Parathyroid adenoma (tissue), 2 donors: ENCODE measurements at regions not wholly inside any gene's neighbourhood (a gene's known extent, or its start where the extent isn't known, plus 50 kb on each side); places are given as distances from the start of the nearest gene placed in this dataset.
"Not testable (repeated sequence)": the region's sequence is repeated elsewhere in the genome, so short reads cannot be mapped to it uniquely, and the experiment has no call there.

ENCODE experiments used
- H2AFZ ChIP-seq: fragments of 300-600 bp; sonication (generic); one replicate; pipeline ENCODE4 v1.7.0; 2017; ENCODE audit warnings: antibody characterized with exemption, mild to moderate bottlenecking
- H3K27ac ChIP-seq: fragments of 300-600 bp; sonication (generic); one replicate; pipeline ENCODE4 v1.7.0; 2017
- H3K27me3 ChIP-seq: fragments of 300-600 bp; sonication (generic); one replicate; pipeline ENCODE4 v1.7.0; 2017; ENCODE audit warnings: low read length; ENCODE audit not compliant: control insufficient read depth, insufficient read depth
- H3K36me3 ChIP-seq: fragments of 300-600 bp; sonication (generic); one replicate; pipeline ENCODE4 v1.7.0; 2017; ENCODE audit warnings: low read length; ENCODE audit not compliant: control insufficient read depth, insufficient read depth
- H3K4me1 ChIP-seq: fragments of 300-600 bp; sonication (generic); one replicate; pipeline ENCODE4 v1.7.0; 2017; ENCODE audit warnings: control low read depth
- H3K4me2 ChIP-seq: fragments of 300-600 bp; sonication (generic); one replicate; pipeline ENCODE4 v1.7.0; 2017; ENCODE audit warnings: low read length
- H3K4me3 ChIP-seq: fragments of 300-600 bp; sonication (generic); one replicate; pipeline ENCODE4 v1.7.0; 2017; ENCODE audit warnings: low read depth, low read length
- H3K79me2 ChIP-seq: fragments of 300-600 bp; sonication (generic); one replicate; pipeline ENCODE4 v1.7.0; 2017; ENCODE audit warnings: control low read depth
- H3K9ac ChIP-seq: fragments of 300-600 bp; sonication (generic); one replicate; pipeline ENCODE4 v1.7.0; 2017; ENCODE audit warnings: mild to moderate bottlenecking
- H3K9me3 ChIP-seq: fragments of 300-600 bp; sonication (generic); one replicate; pipeline ENCODE4 v1.7.0; 2017; ENCODE audit warnings: low read length; ENCODE audit not compliant: control insufficient read depth
- TF ChIP-seq, protein P1 (sequence below): fragments of 300-600 bp; sonication (generic); IDR thresholded peaks from one replicate; pipeline ENCODE4 v1.7.0; 2017; ENCODE audit warnings: antibody characterized with exemption, mild to moderate bottlenecking
- donor health status: primary hyperparathyroidism.

DNA sequence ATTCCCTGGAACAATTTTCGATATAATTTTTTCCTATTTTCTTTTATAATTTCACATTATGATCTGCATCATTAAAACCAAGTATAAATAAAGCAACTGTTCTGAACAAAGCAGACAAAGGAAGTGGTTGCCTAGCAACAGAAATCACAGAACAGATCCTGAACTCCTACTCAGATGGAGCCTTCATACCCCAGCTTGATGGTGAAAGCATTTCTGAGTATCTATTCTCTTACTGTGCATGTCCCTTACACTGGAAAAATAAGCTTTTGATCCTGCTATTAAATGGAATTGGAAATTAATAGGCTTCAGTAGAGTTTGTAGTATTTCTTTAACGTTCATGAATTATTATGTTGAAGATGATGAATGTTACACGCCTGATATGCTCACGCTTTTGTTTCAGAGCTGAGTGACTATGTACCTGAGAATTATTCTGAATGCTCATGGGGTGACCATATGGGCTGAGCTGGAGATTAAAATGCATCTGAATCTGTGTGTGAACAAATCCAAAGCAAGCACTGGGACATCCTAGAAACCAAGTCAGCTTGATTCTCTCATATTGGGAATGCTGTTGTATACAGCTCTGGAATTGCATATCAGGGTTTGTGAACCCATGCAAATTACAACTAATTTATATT is 254.0 kb downstream of the KCNJ3 start:
- TF ChIP-seq, protein P1, sequence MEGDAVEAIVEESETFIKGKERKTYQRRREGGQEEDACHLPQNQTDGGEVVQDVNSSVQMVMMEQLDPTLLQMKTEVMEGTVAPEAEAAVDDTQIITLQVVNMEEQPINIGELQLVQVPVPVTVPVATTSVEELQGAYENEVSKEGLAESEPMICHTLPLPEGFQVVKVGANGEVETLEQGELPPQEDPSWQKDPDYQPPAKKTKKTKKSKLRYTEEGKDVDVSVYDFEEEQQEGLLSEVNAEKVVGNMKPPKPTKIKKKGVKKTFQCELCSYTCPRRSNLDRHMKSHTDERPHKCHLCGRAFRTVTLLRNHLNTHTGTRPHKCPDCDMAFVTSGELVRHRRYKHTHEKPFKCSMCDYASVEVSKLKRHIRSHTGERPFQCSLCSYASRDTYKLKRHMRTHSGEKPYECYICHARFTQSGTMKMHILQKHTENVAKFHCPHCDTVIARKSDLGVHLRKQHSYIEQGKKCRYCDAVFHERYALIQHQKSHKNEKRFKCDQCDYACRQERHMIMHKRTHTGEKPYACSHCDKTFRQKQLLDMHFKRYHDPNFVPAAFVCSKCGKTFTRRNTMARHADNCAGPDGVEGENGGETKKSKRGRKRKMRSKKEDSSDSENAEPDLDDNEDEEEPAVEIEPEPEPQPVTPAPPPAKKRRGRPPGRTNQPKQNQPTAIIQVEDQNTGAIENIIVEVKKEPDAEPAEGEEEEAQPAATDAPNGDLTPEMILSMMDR = no peak
- Histone ChIP-seq H3K36me3 (no peaks in the 10 kb centered on the region), H3K4me2 (no peak overlapping the region), H3K27me3 (no peaks in the 10 kb centered on the region), H3K9me3 (no peaks in the 10 kb centered on the region), H3K4me1 (no peaks in the 10 kb centered on the region), H3K79me2 (no peaks in the 10 kb centered on the region), H3K4me3 (no peak overlapping the region), H2AFZ (no peak overlapping the region), H3K9ac (no peak overlapping the region), H3K27ac (no peak overlapping the region)

DNA sequence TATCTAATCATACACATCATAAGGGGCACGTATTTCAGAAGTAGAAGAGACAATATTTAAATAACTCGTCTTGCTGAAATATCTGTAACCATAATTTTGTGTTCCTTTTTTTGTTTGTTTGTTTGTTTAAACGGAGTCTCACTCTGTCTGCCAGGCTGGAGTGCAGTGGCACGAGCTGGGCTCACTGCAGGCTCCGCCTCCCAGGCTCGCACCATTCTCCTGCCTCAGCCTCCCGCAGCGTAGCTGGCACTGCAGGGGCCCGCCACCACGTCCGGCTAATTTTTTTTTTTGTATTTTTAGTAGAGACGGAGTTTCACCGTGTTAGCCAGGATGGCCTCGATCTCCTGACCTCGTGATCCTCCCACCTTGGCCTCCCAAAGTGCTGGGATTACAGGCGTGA is 248.9 kb downstream of the KCNJ3 start:
- not testable (repeated sequence) for H3K27me3 ChIP-seq, H3K4me1 ChIP-seq, H3K79me2 ChIP-seq, H3K4me2 ChIP-seq, H3K9me3 ChIP-seq, H3K9ac ChIP-seq, H3K27ac ChIP-seq, H3K36me3 ChIP-seq, H2AFZ ChIP-seq, H3K4me3 ChIP-seq

DNA sequence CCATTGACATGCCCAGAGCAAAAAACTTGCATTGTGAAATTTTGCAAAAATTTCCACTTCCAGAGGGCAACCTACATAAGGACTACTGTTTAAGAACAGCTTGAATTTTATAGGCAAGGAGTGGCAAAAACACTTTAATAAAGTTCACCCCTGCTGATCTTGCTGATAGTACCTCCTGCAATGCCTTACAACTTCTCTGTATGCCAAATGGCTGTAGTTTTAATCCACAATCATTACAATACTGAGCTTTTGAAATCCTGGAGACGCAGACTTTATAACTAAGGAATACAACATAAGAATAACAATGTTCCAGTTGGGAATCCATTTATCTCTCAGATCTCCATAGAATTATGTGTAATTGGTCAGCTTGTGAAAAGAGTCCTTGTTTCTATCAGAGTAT is 247.5 kb downstream of the KCNJ3 start:
- no peak overlapping the region for H3K9ac ChIP-seq
- H3K27me3 ChIP-seq = no peaks in the 10 kb centered on the region
- H3K4me2 ChIP-seq = no peak overlapping the region
- no peak overlapping the region for H3K27ac ChIP-seq
- no peaks in the 10 kb centered on the region for H3K36me3 ChIP-seq
- no peak overlapping the region for H3K4me3 ChIP-seq
- H2AFZ ChIP-seq = no peak overlapping the region
- H3K9me3 ChIP-seq = no peaks in the 10 kb centered on the region
- H3K4me1 ChIP-seq = peaks cover 5% of the 10 kb centered on the region
- no peaks in the 10 kb centered on the region for H3K79me2 ChIP-seq
- TF ChIP-seq, protein P1 = no peak

DNA sequence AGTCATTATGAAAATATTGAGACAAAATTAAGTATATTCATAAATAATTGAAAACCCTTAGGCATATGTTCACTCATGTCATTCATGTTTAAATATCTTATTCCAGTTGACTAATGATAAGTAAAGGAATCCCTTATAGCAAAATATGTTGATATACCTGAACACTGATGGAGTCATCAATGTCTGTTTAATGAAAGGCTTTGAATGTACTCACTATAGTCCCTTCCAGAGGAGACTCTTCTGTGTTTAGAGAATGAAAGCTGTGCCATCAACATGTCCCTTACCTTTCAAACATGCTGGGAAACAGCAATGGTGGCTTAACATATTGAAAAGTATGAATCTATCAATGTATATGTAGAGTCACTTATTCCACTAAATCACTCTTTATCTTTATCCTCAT is 242.9 kb downstream of the KCNJ3 start:
- Histone ChIP-seq H3K4me3 (no peak overlapping the region), H3K9me3 (no peaks in the 10 kb centered on the region), H3K27ac (no peak overlapping the region), H2AFZ (no peak overlapping the region), H3K36me3 (no peaks in the 10 kb centered on the region), H3K4me1 (peaks cover 5% of the 10 kb centered on the region), H3K27me3 (no peaks in the 10 kb centered on the region), H3K79me2 (no peaks in the 10 kb centered on the region), H3K9ac (no peak overlapping the region), H3K4me2 (no peak overlapping the region)
- TF ChIP-seq, protein P1 = no peak

DNA sequence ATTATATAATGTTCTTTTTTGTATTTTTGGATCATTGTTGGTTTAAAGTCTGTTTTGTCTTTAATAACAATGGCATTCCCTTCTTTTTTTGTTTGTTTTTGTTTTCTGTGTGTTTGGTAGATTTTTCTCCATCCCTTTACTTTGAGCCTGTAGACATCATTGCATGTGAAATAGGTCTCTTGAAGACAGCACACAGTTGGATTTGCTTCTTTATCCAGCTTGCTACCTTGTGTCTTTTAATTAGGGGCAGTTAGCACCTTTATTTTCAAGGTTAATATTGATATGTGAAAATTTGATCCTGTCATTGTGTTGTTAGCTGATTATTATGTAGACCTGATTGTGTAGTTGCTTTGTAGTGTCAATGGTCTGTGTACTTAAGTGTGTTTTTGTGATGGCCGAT is 235.7 kb downstream of the KCNJ3 start:
- no peaks in the 10 kb centered on the region for H3K27me3 ChIP-seq
- H3K4me1 ChIP-seq = no peaks in the 10 kb centered on the region
- no peak overlapping the region for H2AFZ ChIP-seq
- no peak overlapping the region for H3K27ac ChIP-seq
- TF ChIP-seq, protein P1 = no peak
- no peaks in the 10 kb centered on the region for H3K79me2 ChIP-seq
- peaks cover 4% of the 10 kb centered on the region for H3K9me3 ChIP-seq
- H3K36me3 ChIP-seq = no peaks in the 10 kb centered on the region
- H3K4me3 ChIP-seq = no peak overlapping the region
- H3K9ac ChIP-seq = no peak overlapping the region
- no peak overlapping the region for H3K4me2 ChIP-seq
